H9 (cell line): ENCODE measurements at regions not wholly inside any gene's neighbourhood (a gene's known extent, or its start where the extent isn't known, plus 50 kb on each side); places are given as distances from the start of the nearest gene placed in this dataset.

Experiments used
- DNase-seq: peaks from one replicate; pipeline ENCODE4 v3.0.0-alpha.2; 2017
- H2AFZ ChIP-seq: one replicate; pipeline ENCODE4 v1.6.1; 2013; ENCODE audit warnings: mild to moderate bottlenecking, low read length, control low read depth, moderate library complexity
- H2AK5ac ChIP-seq: 2 replicates; pipeline ENCODE4 v1.6.1; 2013; ENCODE audit warnings: low read length, control low read depth, mixed read lengths; ENCODE audit not compliant: insufficient read length
- H2BK120ac ChIP-seq: one replicate; pipeline ENCODE4 v1.6.1; 2013; ENCODE audit warnings: low read depth, mild to moderate bottlenecking, low read length, control low read depth, inconsistent platforms; ENCODE audit not compliant: poor library complexity, severe bottlenecking
- H2BK12ac ChIP-seq: 2 replicates; pipeline ENCODE4 v1.6.1; 2013; ENCODE audit warnings: low read length, control low read depth, mixed read lengths, low read depth; ENCODE audit not compliant: insufficient read length
- H2BK15ac ChIP-seq: 2 replicates; pipeline ENCODE4 v1.6.1; 2013; ENCODE audit warnings: low read depth, low read length, control low read depth
- H2BK20ac ChIP-seq: one replicate; pipeline ENCODE4 v1.6.1; 2013; ENCODE audit warnings: low read depth, mild to moderate bottlenecking, low read length, control low read depth, inconsistent platforms; ENCODE audit not compliant: poor library complexity, severe bottlenecking
- H2BK5ac ChIP-seq: 2 replicates; pipeline ENCODE4 v1.6.1; 2013; ENCODE audit warnings: low read length, control low read depth, mixed read lengths; ENCODE audit not compliant: insufficient read length
- H3K14ac ChIP-seq: 2 replicates; pipeline ENCODE4 v1.6.1; 2013; ENCODE audit warnings: low read length, control low read depth; ENCODE audit not compliant: insufficient read depth
- H3K18ac ChIP-seq: 2 replicates; pipeline ENCODE4 v1.6.1; 2013; ENCODE audit warnings: low read depth, mild to moderate bottlenecking, mixed read lengths, low read length, control low read depth; ENCODE audit not compliant: insufficient read length
- H3K23ac ChIP-seq: 2 replicates; pipeline ENCODE4 v1.6.1; 2013; ENCODE audit warnings: low read length, control low read depth, mixed read lengths, low read depth; ENCODE audit not compliant: insufficient read length
- H3K23me2 ChIP-seq: 2 replicates; pipeline ENCODE4 v1.6.1; 2013; ENCODE audit warnings: low read depth, mild to moderate bottlenecking, mixed read lengths, low read length, control low read depth; ENCODE audit not compliant: insufficient read length, poor library complexity, severe bottlenecking
- H3K27ac ChIP-seq: 2 replicates; pipeline ENCODE4 v1.5.1; 2013; ENCODE audit warnings: low read length, control low read depth, mixed read lengths, low read depth; ENCODE audit not compliant: insufficient read length
- H3K27me3 ChIP-seq: 2 replicates; pipeline ENCODE4 v1.6.1; 2013; ENCODE audit warnings: low read length, control low read depth, inconsistent platforms; ENCODE audit not compliant: insufficient read depth
- H3K4ac ChIP-seq: 2 replicates; pipeline ENCODE4 v1.6.1; 2013; ENCODE audit warnings: low read depth, mild to moderate bottlenecking, control low read depth, inconsistent platforms, low read length, moderate library complexity
- H3K4me1 ChIP-seq: 2 replicates; pipeline ENCODE4 v1.6.1; 2013; ENCODE audit warnings: low read length, control low read depth, inconsistent platforms; ENCODE audit not compliant: insufficient read depth
- H3K4me2 ChIP-seq: 2 replicates; pipeline ENCODE4 v1.6.1; 2013; ENCODE audit warnings: low read length, control low read depth, mixed read lengths; ENCODE audit not compliant: insufficient read length, insufficient read depth
- H3K56ac ChIP-seq: 2 replicates; pipeline ENCODE4 v1.6.1; 2013; ENCODE audit warnings: low read depth, mild to moderate bottlenecking, mixed read lengths, low read length, control low read depth; ENCODE audit not compliant: insufficient read length
- H3K79me1 ChIP-seq: 2 replicates; pipeline ENCODE4 v1.6.1; 2013; ENCODE audit warnings: low read depth, mild to moderate bottlenecking, moderate library complexity, low read length, control low read depth, inconsistent platforms; ENCODE audit not compliant: insufficient read depth, poor library complexity, severe bottlenecking
- H3K79me2 ChIP-seq: 2 replicates; pipeline ENCODE4 v1.6.1; 2013; ENCODE audit warnings: low read length, control low read depth, inconsistent platforms; ENCODE audit not compliant: insufficient read depth
- H3K9ac ChIP-seq: 2 replicates; pipeline ENCODE4 v1.6.1; 2013; ENCODE audit warnings: low read length, control low read depth, mixed read lengths; ENCODE audit not compliant: insufficient read length; ENCODE audit errors: extremely low read depth
- H3K9me3 ChIP-seq: one replicate; pipeline ENCODE4 v1.6.1; 2013; ENCODE audit warnings: low read depth, low read length, inconsistent platforms; ENCODE audit not compliant: control insufficient read depth
- H3T11ph ChIP-seq: one replicate; pipeline ENCODE4 v1.6.1; 2013; ENCODE audit warnings: mild to moderate bottlenecking, low read length, control low read depth, inconsistent platforms
- H4K20me1 ChIP-seq: one replicate; pipeline ENCODE4 v1.6.1; 2013; ENCODE audit not compliant: control insufficient read depth, insufficient read length, insufficient read depth
- H4K5ac ChIP-seq: 2 replicates; pipeline ENCODE4 v1.6.1; 2013; ENCODE audit warnings: low read depth, mild to moderate bottlenecking, mixed read lengths, low read length, control low read depth; ENCODE audit not compliant: insufficient read length
- H4K8ac ChIP-seq: replicated peaks from 2 replicates; pipeline ENCODE4 v1.6.1; 2013; ENCODE audit warnings: low read length, control low read depth, mixed read lengths, low read depth; ENCODE audit not compliant: insufficient read length
- H4K91ac ChIP-seq: 2 replicates; pipeline ENCODE4 v1.6.1; 2013; ENCODE audit warnings: low read depth, mild to moderate bottlenecking, moderate library complexity, mixed read lengths, low read length, control low read depth; ENCODE audit not compliant: insufficient read length
- H3K27ac Mint-ChIP-seq, 3 experiments: 2 replicates in 2 of 3; 3 replicates in 1 of 3; pipeline ENCODE4 v1.8.0; 2020 to 2021; ENCODE audit warnings: mixed read lengths in 3 of 3, mild to moderate bottlenecking in 1 of 3, moderate library complexity in 1 of 3
- H3K27me3 Mint-ChIP-seq: 2 replicates; pipeline ENCODE4 v1.8.0; 2021; ENCODE audit warnings: low read depth, mild to moderate bottlenecking, moderate library complexity, mixed read lengths
- H3K36me3 Mint-ChIP-seq, 3 experiments: 2 replicates in 2 of 3; 3 replicates in 1 of 3; pipeline ENCODE4 v1.8.0; 2020 to 2021; ENCODE audit warnings: low read depth in 3 of 3, mixed read lengths in 3 of 3; ENCODE audit not compliant: insufficient read depth in 1 of 3
- H3K4me1 Mint-ChIP-seq, 2 experiments: 2 replicates each; pipeline ENCODE4 v1.8.0; 2020; ENCODE audit warnings: mixed read lengths in 2 of 2
- H3K4me3 Mint-ChIP-seq, 2 experiments: 2 replicates in 1 of 2; 3 replicates in 1 of 2; pipeline ENCODE4 v1.8.0; 2020 to 2021; ENCODE audit warnings: mild to moderate bottlenecking in 2 of 2, mixed read lengths in 2 of 2, moderate library complexity in 1 of 2
- H3K9me3 Mint-ChIP-seq, 2 experiments: 2 replicates in 1 of 2; 3 replicates in 1 of 2; pipeline ENCODE4 v1.8.0; 2020; ENCODE audit warnings: mild to moderate bottlenecking in 2 of 2, mixed read lengths in 2 of 2, moderate library complexity in 1 of 2
- WGBS: extraction: QIAGEN DNeasy Blood & Tissue Kit; methylation state at CpG from one replicate; pipeline ENCODE4 v1.1.7; 2013; ENCODE audit warnings: missing lambda C conversion rate, low lambda C conversion rate, mixed read lengths; ENCODE audit not compliant: insufficient read length; ENCODE audit errors: extremely low coverage; 5-methylcytosine and 5-hydroxymethylcytosine counted together
- TF ChIP-seq, protein P1 (sequence below): fragments of 200-600 bp; sonication (generic); conservative IDR thresholded peaks from 3 replicates; pipeline ENCODE4 v1.8.0; 2021; ENCODE audit warnings: antibody characterized with exemption, mild to moderate bottlenecking

DNA sequence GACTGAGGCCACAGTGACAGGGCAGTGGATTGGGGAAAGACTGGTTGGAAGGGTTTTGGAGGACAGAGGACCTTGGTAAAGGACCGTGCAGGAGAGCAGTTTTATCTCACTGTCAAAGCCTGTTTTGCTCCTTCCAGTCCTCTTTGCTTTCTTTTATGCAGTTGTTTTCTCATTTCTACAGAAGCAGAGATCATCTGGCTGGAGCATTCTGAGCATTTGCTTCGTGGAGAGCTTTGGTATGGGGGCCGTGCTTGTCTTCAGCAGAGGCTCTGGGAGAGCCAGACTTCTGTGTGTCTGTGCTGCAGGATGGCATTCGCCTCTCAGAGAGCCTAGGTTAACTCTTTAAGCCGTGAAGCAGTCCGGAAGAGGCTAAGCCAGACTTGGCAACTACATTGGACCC is 171.8 kb upstream of the TUT7 start:
- TF ChIP-seq, protein P1, sequence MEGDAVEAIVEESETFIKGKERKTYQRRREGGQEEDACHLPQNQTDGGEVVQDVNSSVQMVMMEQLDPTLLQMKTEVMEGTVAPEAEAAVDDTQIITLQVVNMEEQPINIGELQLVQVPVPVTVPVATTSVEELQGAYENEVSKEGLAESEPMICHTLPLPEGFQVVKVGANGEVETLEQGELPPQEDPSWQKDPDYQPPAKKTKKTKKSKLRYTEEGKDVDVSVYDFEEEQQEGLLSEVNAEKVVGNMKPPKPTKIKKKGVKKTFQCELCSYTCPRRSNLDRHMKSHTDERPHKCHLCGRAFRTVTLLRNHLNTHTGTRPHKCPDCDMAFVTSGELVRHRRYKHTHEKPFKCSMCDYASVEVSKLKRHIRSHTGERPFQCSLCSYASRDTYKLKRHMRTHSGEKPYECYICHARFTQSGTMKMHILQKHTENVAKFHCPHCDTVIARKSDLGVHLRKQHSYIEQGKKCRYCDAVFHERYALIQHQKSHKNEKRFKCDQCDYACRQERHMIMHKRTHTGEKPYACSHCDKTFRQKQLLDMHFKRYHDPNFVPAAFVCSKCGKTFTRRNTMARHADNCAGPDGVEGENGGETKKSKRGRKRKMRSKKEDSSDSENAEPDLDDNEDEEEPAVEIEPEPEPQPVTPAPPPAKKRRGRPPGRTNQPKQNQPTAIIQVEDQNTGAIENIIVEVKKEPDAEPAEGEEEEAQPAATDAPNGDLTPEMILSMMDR = no peak
- no peak overlapping the region for H3T11ph ChIP-seq
- no peak overlapping the region for H2BK12ac ChIP-seq
- H3K9me3 ChIP-seq = no peaks in the 10 kb centered on the region
- H3K56ac ChIP-seq = no peak overlapping the region
- no peak overlapping the region for H3K18ac ChIP-seq
- H2BK20ac ChIP-seq = no peak overlapping the region
- no peaks in the 10 kb centered on the region for H3K23me2 ChIP-seq
- no peak overlapping the region for H4K8ac ChIP-seq
- no peaks in the 10 kb centered on the region for H3K79me1 ChIP-seq
- no peak overlapping the region for H3K14ac ChIP-seq
- Mint-ChIP-seq H3K4me1 (peaks cover 7 to 11% of the 10 kb centered on the region in 2 experiments), H3K9me3 (no peaks in the 10 kb centered on the region), H3K36me3 (no peaks in the 10 kb centered on the region), H3K27ac (no peak overlapping the region), H3K27me3 (no peaks in the 10 kb centered on the region), H3K4me3 (no peak overlapping the region)
- no peak overlapping the region for H2AFZ ChIP-seq
- no peak overlapping the region for H4K91ac ChIP-seq
- no peak for DNase-seq
- no peaks in the 10 kb centered on the region for H3K79me2 ChIP-seq
- no peak overlapping the region for H2BK15ac ChIP-seq
- WGBS = no CpG with 5 or more reads among the region's 6 CpGs
- no peak overlapping the region for H3K23ac ChIP-seq
- H3K4me1 ChIP-seq = no peaks in the 10 kb centered on the region; the same call in 1 of the 2 replicates
- H3K27ac ChIP-seq = no peak overlapping the region
- no peak overlapping the region for H3K4me2 ChIP-seq
- no peaks in the 10 kb centered on the region for H4K20me1 ChIP-seq
- no peak overlapping the region for H4K5ac ChIP-seq
- H3K27me3 ChIP-seq = no peaks in the 10 kb centered on the region
- no peak overlapping the region for H2BK120ac ChIP-seq
- no peak overlapping the region for H3K4ac ChIP-seq
- H3K9ac ChIP-seq = no peak overlapping the region
- no peak overlapping the region for H2AK5ac ChIP-seq
- no peak overlapping the region for H2BK5ac ChIP-seq
